GM18498 (cell line): ENCODE measurements at regions not wholly inside any gene's neighbourhood (a gene's known extent, or its start where the extent isn't known, plus 50 kb on each side); places are given as distances from the start of the nearest gene placed in this dataset.
"Not testable (repeated sequence)": the region's sequence is repeated elsewhere in the genome, so short reads cannot be mapped to it uniquely, and the experiment has no call there.

Experiments used
- ATAC-seq: cut with Tn5 transposase; IDR thresholded peaks from one replicate; pipeline ENCODE4 v1.9.1; 2021; ENCODE audit warnings: mild to moderate bottlenecking, moderate library complexity; ENCODE audit not compliant: unreplicated experiment

GRCh38 chr5:62142351-62142750, 163.7 kb upstream of the KIF2A start:
- ATAC-seq = no peak

GRCh38 chr5:62143268-62144229, 162.5 kb upstream of the KIF2A start:
- ATAC-seq = no peak

- no peak for ATAC-seq
Measured at GRCh38 chr5:62144401-62145022, 161.5 kb upstream of the KIF2A start.

GRCh38 chr5:62149879-62150278, 156.1 kb upstream of the KIF2A start:
- ATAC-seq = no peak

GRCh38 chr5:62152394-62153087, 153.5 kb upstream of the KIF2A start:
- ATAC-seq = no peak

GRCh38 chr5:62154758-62155157, 151.2 kb upstream of the KIF2A start:
- ATAC-seq = no peak

GRCh38 chr5:62155988-62156387, 150.0 kb upstream of the KIF2A start:
- ATAC-seq = no peak

GRCh38 chr5:62167561-62168057, 138.4 kb upstream of the KIF2A start:
- no peak for ATAC-seq

GRCh38 chr5:62168506-62169281, 137.3 kb upstream of the KIF2A start:
- ATAC-seq = no peak

GRCh38 chr5:62178258-62178657, 127.7 kb upstream of the KIF2A start:
- no peak for ATAC-seq

GRCh38 chr5:62182802-62183201, 123.2 kb upstream of the KIF2A start:
- no peak for ATAC-seq

- ATAC-seq = no peak
Measured at GRCh38 chr5:62183727-62184126, 122.3 kb upstream of the KIF2A start.

- ATAC-seq = no peak
Measured at GRCh38 chr5:62184444-62184843, 121.6 kb upstream of the KIF2A start.

- no peak for ATAC-seq
Measured at GRCh38 chr5:62190173-62190572, 115.8 kb upstream of the KIF2A start.

- no peak for ATAC-seq
Measured at GRCh38 chr5:62190931-62191330, 115.1 kb upstream of the KIF2A start.

- ATAC-seq = no peak
Measured at GRCh38 chr5:62192958-62193357, 113.0 kb upstream of the KIF2A start.

- not testable (repeated sequence) for ATAC-seq
Measured at GRCh38 chr5:62196532-62196931, 109.5 kb upstream of the KIF2A start.

- no peak for ATAC-seq
Measured at GRCh38 chr5:62197697-62198096, 108.3 kb upstream of the KIF2A start.

- no peak for ATAC-seq
Measured at GRCh38 chr5:62198421-62198820, 107.6 kb upstream of the KIF2A start.

GRCh38 chr5:62199792-62200716, 106.0 kb upstream of the KIF2A start:
- ATAC-seq = no peak
